HL-60 (cell line): ENCODE measurements at regions not wholly inside any gene's neighbourhood (a gene's known extent, or its start where the extent isn't known, plus 50 kb on each side); places are given as distances from the start of the nearest gene placed in this dataset.

Experiments
- DNase-seq, 2 experiments: peaks; one replicate each; pipeline ENCODE4 v3.0.0-alpha.2; 2010 to 2020; ENCODE audit warnings: low read depth in 1 of 2, low spot score in 1 of 2
- H3K27ac ChIP-seq: fragments of 250-450 bp; sonication (Bioruptor Pico); replicated peaks from 2 replicates; pipeline ENCODE4 v1.5.1; 2020; ENCODE audit warnings: mild to moderate bottlenecking, moderate library complexity
- H3K27me3 ChIP-seq: fragments of 250-450 bp; sonication (Bioruptor Pico); 2 replicates; pipeline ENCODE4 v1.5.1; 2021; ENCODE audit warnings: mild to moderate bottlenecking, moderate library complexity; ENCODE audit not compliant: insufficient read depth, poor library complexity, severe bottlenecking
- H3K4me3 ChIP-seq: replicated peaks from 2 replicates; pipeline ENCODE4 v1.5.1; 2011; ENCODE audit warnings: mild to moderate bottlenecking, control low read depth, low read length; ENCODE audit not compliant: insufficient read depth
- CTCF ChIP-seq: IDR thresholded peaks from one replicate; pipeline ENCODE4 v1.5.1; 2011; ENCODE audit warnings: low read length, control low read depth, inconsistent platforms; ENCODE audit not compliant: insufficient read depth
- GABPA ChIP-seq: IDR thresholded peaks from 2 replicates; pipeline ENCODE4 v1.6.1; 2012; ENCODE audit warnings: low read depth
- POLR2AphosphoS5 ChIP-seq: IDR thresholded peaks from 2 replicates; pipeline ENCODE4 v1.6.1; 2012; ENCODE audit warnings: low read depth
- SPI1 ChIP-seq: IDR thresholded peaks from 2 replicates; pipeline ENCODE4 v1.6.1; 2012; ENCODE audit warnings: low read depth, mild to moderate bottlenecking, borderline replicate concordance
- TF ChIP-seq, protein P1 (sequence below): IDR thresholded peaks from 2 replicates; pipeline ENCODE4 v1.6.1; 2012; ENCODE audit warnings: low read depth; ENCODE audit not compliant: insufficient replicate concordance

DNA sequence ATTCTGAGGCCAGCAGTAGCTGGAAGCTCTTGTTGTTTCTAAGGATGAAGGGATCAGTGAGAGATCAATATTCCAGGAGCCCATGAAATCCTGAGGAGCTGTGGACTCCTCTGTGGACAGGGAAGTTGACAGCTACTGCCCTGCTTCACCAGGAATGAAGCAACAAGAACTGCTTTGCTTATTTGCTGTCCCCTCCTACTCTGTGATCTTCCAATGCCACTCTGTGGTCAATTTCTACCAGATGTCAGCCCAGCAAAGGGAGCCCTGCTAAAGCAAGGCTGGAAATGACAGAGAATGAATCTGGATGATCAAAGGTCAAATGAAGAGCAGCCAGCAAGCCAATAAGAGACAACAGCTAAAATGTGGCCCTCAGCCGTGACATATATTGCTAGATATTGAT, 227.5 kb upstream of the CHRM2 start:
- no peak overlapping the region for H3K4me3 ChIP-seq
- no peaks in the 10 kb centered on the region for H3K27me3 ChIP-seq
- TF ChIP-seq CTCF (no peak), SPI1 (no peak), POLR2AphosphoS5 (no peak), GABPA (no peak)
- TF ChIP-seq, protein P1, sequence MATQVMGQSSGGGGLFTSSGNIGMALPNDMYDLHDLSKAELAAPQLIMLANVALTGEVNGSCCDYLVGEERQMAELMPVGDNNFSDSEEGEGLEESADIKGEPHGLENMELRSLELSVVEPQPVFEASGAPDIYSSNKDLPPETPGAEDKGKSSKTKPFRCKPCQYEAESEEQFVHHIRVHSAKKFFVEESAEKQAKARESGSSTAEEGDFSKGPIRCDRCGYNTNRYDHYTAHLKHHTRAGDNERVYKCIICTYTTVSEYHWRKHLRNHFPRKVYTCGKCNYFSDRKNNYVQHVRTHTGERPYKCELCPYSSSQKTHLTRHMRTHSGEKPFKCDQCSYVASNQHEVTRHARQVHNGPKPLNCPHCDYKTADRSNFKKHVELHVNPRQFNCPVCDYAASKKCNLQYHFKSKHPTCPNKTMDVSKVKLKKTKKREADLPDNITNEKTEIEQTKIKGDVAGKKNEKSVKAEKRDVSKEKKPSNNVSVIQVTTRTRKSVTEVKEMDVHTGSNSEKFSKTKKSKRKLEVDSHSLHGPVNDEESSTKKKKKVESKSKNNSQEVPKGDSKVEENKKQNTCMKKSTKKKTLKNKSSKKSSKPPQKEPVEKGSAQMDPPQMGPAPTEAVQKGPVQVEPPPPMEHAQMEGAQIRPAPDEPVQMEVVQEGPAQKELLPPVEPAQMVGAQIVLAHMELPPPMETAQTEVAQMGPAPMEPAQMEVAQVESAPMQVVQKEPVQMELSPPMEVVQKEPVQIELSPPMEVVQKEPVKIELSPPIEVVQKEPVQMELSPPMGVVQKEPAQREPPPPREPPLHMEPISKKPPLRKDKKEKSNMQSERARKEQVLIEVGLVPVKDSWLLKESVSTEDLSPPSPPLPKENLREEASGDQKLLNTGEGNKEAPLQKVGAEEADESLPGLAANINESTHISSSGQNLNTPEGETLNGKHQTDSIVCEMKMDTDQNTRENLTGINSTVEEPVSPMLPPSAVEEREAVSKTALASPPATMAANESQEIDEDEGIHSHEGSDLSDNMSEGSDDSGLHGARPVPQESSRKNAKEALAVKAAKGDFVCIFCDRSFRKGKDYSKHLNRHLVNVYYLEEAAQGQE: no peak
- H3K27ac ChIP-seq: no peak overlapping the region
- no peak for DNase-seq

- no peak for DNase-seq
- Histone ChIP-seq H3K27ac (no peak overlapping the region), H3K27me3 (no peaks in the 10 kb centered on the region), H3K4me3 (no peak overlapping the region)
- TF ChIP-seq CTCF: no peak
- TF ChIP-seq, protein P1: no peak
- no peak for TF ChIP-seq GABPA
- TF ChIP-seq POLR2AphosphoS5: no peak
- TF ChIP-seq SPI1: no peak
These were observed 230.6 kb upstream of the CHRM2 start for GRCh38 chr7:136637813-136638212.

GRCh38 chr7:136635751-136636150, 232.7 kb upstream of the CHRM2 start:
- TF ChIP-seq CTCF: no peak
- TF ChIP-seq, protein P1: no peak
- no peak for TF ChIP-seq SPI1
- no peak for TF ChIP-seq POLR2AphosphoS5
- TF ChIP-seq GABPA: no peak
- Histone ChIP-seq H3K27ac (no peak overlapping the region), H3K4me3 (no peak overlapping the region), H3K27me3 (no peaks in the 10 kb centered on the region)
- no peak for DNase-seq
